ACHN (cell line): ENCODE measurements at regions not wholly inside any gene's neighbourhood (a gene's known extent, or its start where the extent isn't known, plus 50 kb on each side); places are given as distances from the start of the nearest gene placed in this dataset.
"Not testable (repeated sequence)": the region's sequence is repeated elsewhere in the genome, so short reads cannot be mapped to it uniquely, and the experiment has no call there.

Source experiments
- DNase-seq: peaks from one replicate; pipeline ENCODE4 v3.0.0-alpha.2; 2015
- in situ Hi-C: cut with HindIII; loops from 2 replicates; pipeline ENCODE4 v1.10.0; 2017; ENCODE audit warnings: low sequenced_read_pairs, low pct_ligation_motif_present, low pct_unique_long_range_greater_than_20kb

- DNase-seq, in situ Hi-C loops: not testable (repeated sequence)
Observed at GRCh38 chrX:43311625-43312024, 344.5 kb upstream of the MAOA start.

GRCh38 chrX:43313035-43313434 lies 343.1 kb upstream of the MAOA start:
- in situ Hi-C loops, result no loop called here
- DNase-seq, result no peak

- in situ Hi-C loops, result no loop called here
- no peak for DNase-seq
Observed at GRCh38 chrX:43314525-43314924, 341.6 kb upstream of the MAOA start.

GRCh38 chrX:43315622-43316021 lies 340.5 kb upstream of the MAOA start:
- in situ Hi-C loops, result no loop called here
- DNase-seq, result no peak

GRCh38 chrX:43316146-43316545 lies 340.0 kb upstream of the MAOA start:
- DNase-seq, result no peak
- in situ Hi-C loops, result no loop called here

GRCh38 chrX:43317378-43317777 lies 338.7 kb upstream of the MAOA start:
- in situ Hi-C loops, result no loop called here

GRCh38 chrX:43328358-43328946 lies 327.6 kb upstream of the MAOA start:
- in situ Hi-C loops, result no loop called here

More at GRCh38 chrX:43317378-43317777, 338.7 kb upstream of the MAOA start:
- DNase-seq, result no peak

GRCh38 chrX:43333543-43333942 lies 322.6 kb upstream of the MAOA start:
- in situ Hi-C loops, result no loop called here
- no peak for DNase-seq

More at GRCh38 chrX:43328358-43328946, 327.6 kb upstream of the MAOA start:
- no peak for DNase-seq

GRCh38 chrX:43345166-43345565 lies 310.9 kb upstream of the MAOA start:
- in situ Hi-C loops, result no loop called here
- no peak for DNase-seq

- in situ Hi-C loops, result no loop called here
- DNase-seq, result peak; percentile 5
Observed at GRCh38 chrX:43349363-43349762, 306.7 kb upstream of the MAOA start.

GRCh38 chrX:43350935-43351334 lies 305.2 kb upstream of the MAOA start:
- in situ Hi-C loops, result no loop called here
- no peak for DNase-seq

GRCh38 chrX:43357741-43358140 lies 298.4 kb upstream of the MAOA start:
- no peak for DNase-seq
- in situ Hi-C loops, result no loop called here

GRCh38 chrX:43373032-43373431 lies 283.1 kb upstream of the MAOA start:
- DNase-seq, result no peak
- in situ Hi-C loops, result no loop called here

- DNase-seq, result no peak
- in situ Hi-C loops, result no loop called here
Observed at GRCh38 chrX:43375136-43375535, 281.0 kb upstream of the MAOA start.

GRCh38 chrX:43380704-43381103 lies 275.4 kb upstream of the MAOA start:
- in situ Hi-C loops, result no loop called here
- no peak for DNase-seq

GRCh38 chrX:43386875-43387274 lies 269.2 kb upstream of the MAOA start:
- no peak for DNase-seq
- in situ Hi-C loops, result no loop called here

- no peak for DNase-seq
- in situ Hi-C loops, result no loop called here
Observed at GRCh38 chrX:43405191-43405590, 250.9 kb upstream of the MAOA start.

GRCh38 chrX:43423876-43424275 lies 232.2 kb upstream of the MAOA start:
- DNase-seq, result no peak
- in situ Hi-C loops, result no loop called here

- DNase-seq, result no peak
- in situ Hi-C loops, result no loop called here
Observed at GRCh38 chrX:43436517-43436916, 219.6 kb upstream of the MAOA start.

- DNase-seq, result no peak
- in situ Hi-C loops, result no loop called here
Observed at GRCh38 chrX:43446752-43447151, 209.3 kb upstream of the MAOA start.

- in situ Hi-C loops, result no loop called here
Observed at GRCh38 chrX:43448688-43449087, 207.4 kb upstream of the MAOA start.

More at GRCh38 chrX:43448688-43449087, 207.4 kb upstream of the MAOA start:
- no peak for DNase-seq
